ENCODE measurements at regions not wholly inside any gene's neighbourhood (a gene's known extent, or its start where the extent isn't known, plus 50 kb on each side); places are given as distances from the start of the nearest gene placed in this dataset.

- no peak overlapping the region for H3K9ac ChIP-seq (ENCODE audit: low read length)
- Mint-ChIP-seq H3K4me3 (no peak overlapping the region), H3K27me3 (no peaks in the 10 kb centered on the region), H3K9me3 (ENCODE audit: insufficient read depth) (no peaks in the 10 kb centered on the region), H3K27ac (no peak overlapping the region), H3K4me1 (no peaks in the 10 kb centered on the region)
- CTCF ChIA-PET: no interaction called here
- no peaks in the 10 kb centered on the region for H3K36me3 ChIP-seq (replicated peaks in 1 of 2; ENCODE audit: control extremely low read depth in 1 of 2, control insufficient read depth in 1 of 2, extremely low read depth in 1 of 2, insufficient read depth in 2 of 2, low read length in 1 of 2)
- no peak overlapping the region for H2AFZ ChIP-seq (ENCODE audit: insufficient read depth, low read depth, low read length, poor library complexity, severe bottlenecking)
- ATAC-seq (ENCODE audit: low read depth): no peak
- H4K20me1 ChIP-seq (ENCODE audit: control insufficient read depth, insufficient read depth, low read length, poor library complexity, severe bottlenecking): no peaks in the 10 kb centered on the region
- H3K4me2 ChIP-seq (replicated peaks; ENCODE audit: low read depth, low read length, poor library complexity, severe bottlenecking): no peak overlapping the region
- intact Hi-C loops (cut with micrococcal nuclease): no loop called here
- DNase-seq: no peak
- H3K9me3 ChIP-seq (ENCODE audit: control extremely low read depth in 1 of 3, control insufficient read depth in 2 of 3, insufficient read depth in 1 of 3, low read length in 2 of 3): peaks cover 0 to 3% (median 0%) of the 10 kb centered on the region in 3 donors
- H3K27me3 ChIP-seq (replicated peaks in 1 of 4; ENCODE audit: control extremely low read depth in 1 of 4, control insufficient read depth in 3 of 4, insufficient read depth in 4 of 4, low read length in 3 of 4): no peaks in the 10 kb centered on the region
- H3K4me1 ChIP-seq (ENCODE audit: control insufficient read depth in 2 of 2, insufficient read depth in 2 of 2, low read length in 2 of 2): no peaks in the 10 kb centered on the region
- H3K79me2 ChIP-seq (ENCODE audit: control insufficient read depth, insufficient read depth, low read length): no peaks in the 10 kb centered on the region
- TF ChIP-seq CTCF (IDR thresholded peaks at IDR 0.05): no peak
- TF ChIP-seq EZH2 (IDR thresholded peaks at IDR 0.05; ENCODE audit: borderline replicate concordance, insufficient read depth, low read depth, low read length, poor library complexity, severe bottlenecking): no peak
- POLR2A ChIA-PET: no interaction called here
- no peak overlapping the region for H3K4me3 ChIP-seq (ENCODE audit: control extremely low read depth in 1 of 5, extremely low read depth in 1 of 5, insufficient read depth in 1 of 5, low read depth in 2 of 5, low read length in 4 of 5)
- no peak overlapping the region for H3K27ac ChIP-seq (ENCODE audit: low read length in 2 of 2)
- WGBS (ENCODE audit: insufficient coverage): no CpG with 5 or more reads among the region's 1 CpG
Observed at GRCh38 chr3:154668835-154669234, 238.8 kb upstream of the GPR149 start.

- no peak overlapping the region for H2AFZ ChIP-seq (ENCODE audit: insufficient read depth, low read depth, low read length, poor library complexity, severe bottlenecking)
- Mint-ChIP-seq H3K4me3 (no peak overlapping the region), H3K4me1 (no peaks in the 10 kb centered on the region), H3K27me3 (no peaks in the 10 kb centered on the region), H3K9me3 (ENCODE audit: insufficient read depth) (no peaks in the 10 kb centered on the region), H3K27ac (no peak overlapping the region)
- H3K27ac ChIP-seq (ENCODE audit: low read length in 2 of 2): no peak overlapping the region
- H3K4me1 ChIP-seq (ENCODE audit: control insufficient read depth in 2 of 2, insufficient read depth in 2 of 2, low read length in 2 of 2): no peaks in the 10 kb centered on the region
- H3K79me2 ChIP-seq (ENCODE audit: control insufficient read depth, insufficient read depth, low read length): no peaks in the 10 kb centered on the region
- H3K4me2 ChIP-seq (replicated peaks; ENCODE audit: low read depth, low read length, poor library complexity, severe bottlenecking): no peak overlapping the region
- no peak for DNase-seq
- ChIA-PET CTCF (no interaction called here), POLR2A (no interaction called here)
- WGBS (ENCODE audit: insufficient coverage): 100% methylated on average over 1 of the region's 2 CpGs
- peaks cover 0 to 3% (median 0%) of the 10 kb centered on the region in 3 donors for H3K9me3 ChIP-seq (ENCODE audit: control extremely low read depth in 1 of 3, control insufficient read depth in 2 of 3, insufficient read depth in 1 of 3, low read length in 2 of 3)
- TF ChIP-seq EZH2 (IDR thresholded peaks at IDR 0.05; ENCODE audit: borderline replicate concordance, insufficient read depth, low read depth, low read length, poor library complexity, severe bottlenecking): no peak
- no peak for TF ChIP-seq CTCF (IDR thresholded peaks at IDR 0.05)
- no peaks in the 10 kb centered on the region for H4K20me1 ChIP-seq (ENCODE audit: control insufficient read depth, insufficient read depth, low read length, poor library complexity, severe bottlenecking)
- intact Hi-C loops (cut with micrococcal nuclease): no loop called here
- no peak overlapping the region for H3K4me3 ChIP-seq (ENCODE audit: control extremely low read depth in 1 of 5, extremely low read depth in 1 of 5, insufficient read depth in 1 of 5, low read depth in 2 of 5, low read length in 4 of 5)
- H3K9ac ChIP-seq (ENCODE audit: low read length): no peak overlapping the region
- no peaks in the 10 kb centered on the region for H3K36me3 ChIP-seq (replicated peaks in 1 of 2; ENCODE audit: control extremely low read depth in 1 of 2, control insufficient read depth in 1 of 2, extremely low read depth in 1 of 2, insufficient read depth in 2 of 2, low read length in 1 of 2)
- no peaks in the 10 kb centered on the region for H3K27me3 ChIP-seq (replicated peaks in 1 of 4; ENCODE audit: control extremely low read depth in 1 of 4, control insufficient read depth in 3 of 4, insufficient read depth in 4 of 4, low read length in 3 of 4)
- no peak for ATAC-seq (ENCODE audit: low read depth)
Observed at GRCh38 chr3:154668187-154668586, 238.2 kb upstream of the GPR149 start.

Data from B cell (primary cell).